K562 (cell line): ENCODE measurements at regions not wholly inside any gene's neighbourhood (a gene's known extent, or its start where the extent isn't known, plus 50 kb on each side); places are given as distances from the start of the nearest gene placed in this dataset.

Experiments
- ARID4B ChIP-seq: sonication (generic); formaldehyde crosslinking; IDR thresholded peaks from 2 replicates; pipeline ENCODE4 v1.8.0; 2022; ENCODE audit warnings: mild to moderate bottlenecking, missing genetic modification reagents
- BRCA1 ChIP-seq, 2 experiments: fragments of 450-650 bp in 1 of 2; sonication (generic) in 1 of 2; formaldehyde crosslinking in 1 of 2; IDR thresholded peaks; 2 replicates each; pipeline versions ENCODE4 v1.5.0 to v1.6.1; 2017 to 2020; ENCODE audit warnings: mild to moderate bottlenecking in 1 of 2, missing genetic modification reagents in 1 of 2
- CAMTA2 ChIP-seq: fragments of 250-450 bp; sonication (Bioruptor Pico); conservative IDR thresholded peaks from 2 replicates; pipeline ENCODE4 v1.5.1; 2022
- CBFA2T3 ChIP-seq: fragments of 450-650 bp; IDR thresholded peaks from 2 replicates; pipeline ENCODE4 v1.6.1; 2017
- EWSR1 ChIP-seq: fragments of 450-650 bp; IDR thresholded peaks from 2 replicates; pipeline ENCODE4 v1.6.1; 2018; ENCODE audit warnings: borderline replicate concordance, mild to moderate bottlenecking, low read depth, moderate library complexity; ENCODE audit not compliant: partially characterized antibody
- GTF2F1 ChIP-seq: IDR thresholded peaks from 2 replicates; pipeline ENCODE4 v1.6.1; 2011; ENCODE audit warnings: low read depth, low read length, improper control_type of control experiment
- HCFC1 ChIP-seq: IDR thresholded peaks from 2 replicates; pipeline ENCODE4 v1.6.1; 2012; ENCODE audit warnings: low read depth, low read length, improper control_type of control experiment
- HDAC3 ChIP-seq: fragments of 450-650 bp; IDR thresholded peaks from 2 replicates; pipeline ENCODE4 v1.6.1; 2018; ENCODE audit warnings: borderline replicate concordance, mild to moderate bottlenecking, moderate library complexity; ENCODE audit not compliant: partially characterized antibody
- LCOR ChIP-seq: sonication (generic); formaldehyde crosslinking; IDR thresholded peaks from 2 replicates; pipeline ENCODE4 v1.8.0; 2022; ENCODE audit warnings: mild to moderate bottlenecking, missing genetic modification reagents
- NFIC ChIP-seq: fragments of 450-650 bp; IDR thresholded peaks from 2 replicates; pipeline ENCODE4 v1.6.1; 2017; ENCODE audit warnings: mild to moderate bottlenecking, inconsistent platforms
- PHB ChIP-seq: fragments of 250-450 bp; sonication (Bioruptor Pico); IDR thresholded peaks from 2 replicates; pipeline ENCODE4 v1.5.0; 2021
- SMAD3 ChIP-seq: fragments of 450-650 bp; formaldehyde crosslinking; conservative IDR thresholded peaks from 2 replicates; pipeline ENCODE4 v1.4.0; 2020; ENCODE audit warnings: mild to moderate bottlenecking
- SRSF3 ChIP-seq: fragments of 200-400 bp; formaldehyde crosslinking; IDR thresholded peaks from 2 replicates; pipeline ENCODE4 v1.6.1; 2016; ENCODE audit warnings: mild to moderate bottlenecking, low read length, moderate library complexity; ENCODE audit not compliant: insufficient read depth
- ZBTB2 ChIP-seq: fragments of 450-650 bp; IDR thresholded peaks from 2 replicates; pipeline ENCODE4 v1.6.1; 2016; ENCODE audit warnings: antibody characterized with exemption
- ZNF134 ChIP-seq: fragments of 250-450 bp; sonication (Bioruptor Pico); conservative IDR thresholded peaks from 2 replicates; pipeline ENCODE4 v1.4.0; 2020
- ZNF212 ChIP-seq: fragments of 450-650 bp; formaldehyde crosslinking; IDR thresholded peaks from 2 replicates; pipeline ENCODE4 v1.4.0; 2020; ENCODE audit warnings: mild to moderate bottlenecking
- ZNF707 ChIP-seq: fragments of 250-450 bp; sonication (Bioruptor Pico); conservative IDR thresholded peaks from 2 replicates; pipeline ENCODE4 v1.8.0; 2022; ENCODE audit warnings: inconsistent platforms, mild to moderate bottlenecking, moderate library complexity
- TF ChIP-seq, protein P1 (sequence below): fragments of 250-450 bp; sonication (Bioruptor Pico); IDR thresholded peaks from 2 replicates; pipeline ENCODE4 v1.8.0; 2022; ENCODE audit warnings: inconsistent platforms, mild to moderate bottlenecking, moderate library complexity, borderline replicate concordance
- TF ChIP-seq, protein P2 (sequence below): fragments of 450-650 bp; IDR thresholded peaks from 2 replicates; pipeline ENCODE4 v1.7.1; 2018; ENCODE audit warnings: mild to moderate bottlenecking, low read depth; ENCODE audit not compliant: partially characterized antibody

DNA sequence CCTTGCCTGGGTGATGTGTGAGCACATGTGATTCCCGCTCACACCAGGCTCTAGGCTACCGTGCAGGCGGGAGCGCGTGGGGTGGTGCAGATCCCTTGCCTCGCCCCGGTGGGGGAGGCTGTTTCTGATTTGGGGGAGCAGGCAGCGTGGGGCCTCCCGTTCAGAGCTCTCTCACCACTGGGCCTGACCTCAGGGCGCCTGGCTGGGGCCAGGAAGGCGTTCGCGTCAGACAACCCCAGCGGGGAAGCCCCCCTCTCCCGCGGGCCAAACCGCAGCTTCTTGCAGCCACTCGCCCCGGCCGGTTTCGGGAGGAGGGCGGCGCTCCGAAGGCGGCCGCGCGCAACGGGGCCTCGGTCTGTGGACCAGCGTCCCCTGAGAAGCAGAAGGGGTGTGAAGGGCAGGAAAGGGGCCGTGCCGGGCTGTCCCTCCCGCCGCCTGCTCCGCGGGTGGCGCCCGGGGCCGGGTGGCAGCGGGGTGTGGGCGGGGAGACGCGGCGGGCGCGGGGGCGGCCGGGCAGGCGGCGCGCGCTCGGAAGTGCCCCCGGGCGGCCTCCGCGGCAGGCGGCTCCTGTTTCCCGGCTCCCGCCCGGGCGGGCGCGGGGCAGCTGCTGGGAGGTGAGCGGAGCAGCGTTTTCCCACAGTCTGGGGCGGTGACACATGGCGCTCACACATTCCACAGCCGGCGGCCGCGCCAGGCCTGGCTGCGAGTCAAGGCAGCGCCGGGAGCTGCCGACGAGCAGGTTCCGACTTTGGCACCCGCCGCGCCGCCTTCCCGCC, 65.1 kb upstream of the HES1 start (continued):
- TF ChIP-seq ARID4B (CRISPR knock-in tag) (no peak), HCFC1 (no peak), NFIC (no peak), EWSR1 (no peak), CBFA2T3 (peak; percentile 34), ZBTB2 (no peak), PHB (CRISPR knock-in tag) (no peak), GTF2F1 (no peak), HDAC3 (peak; percentile 25), BRCA1 (IDR thresholded peaks at IDR 0.05) (no peak), BRCA1 (CRISPR knock-in tag; IDR thresholded peaks at IDR 0.05) (no peak), ZNF707 (CRISPR knock-in tag) (no peak), ZNF134 (no peak), LCOR (no peak; the same call in 1 of the 2 replicates), CAMTA2 (CRISPR knock-in tag) (0 out of 2 replicates have a peak, but pooled peaks have one; percentile 26), SMAD3 (0 out of 2 replicates have a peak, but pooled peaks have one; percentile 15), SRSF3 (no peak), ZNF212 (CRISPR knock-in tag) (no peak)
- TF ChIP-seq, protein P1, sequence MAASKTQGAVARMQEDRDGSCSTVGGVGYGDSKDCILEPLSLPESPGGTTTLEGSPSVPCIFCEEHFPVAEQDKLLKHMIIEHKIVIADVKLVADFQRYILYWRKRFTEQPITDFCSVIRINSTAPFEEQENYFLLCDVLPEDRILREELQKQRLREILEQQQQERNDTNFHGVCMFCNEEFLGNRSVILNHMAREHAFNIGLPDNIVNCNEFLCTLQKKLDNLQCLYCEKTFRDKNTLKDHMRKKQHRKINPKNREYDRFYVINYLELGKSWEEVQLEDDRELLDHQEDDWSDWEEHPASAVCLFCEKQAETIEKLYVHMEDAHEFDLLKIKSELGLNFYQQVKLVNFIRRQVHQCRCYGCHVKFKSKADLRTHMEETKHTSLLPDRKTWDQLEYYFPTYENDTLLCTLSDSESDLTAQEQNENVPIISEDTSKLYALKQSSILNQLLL (CRISPR knock-in tag) = no peak
- TF ChIP-seq, protein P2, sequence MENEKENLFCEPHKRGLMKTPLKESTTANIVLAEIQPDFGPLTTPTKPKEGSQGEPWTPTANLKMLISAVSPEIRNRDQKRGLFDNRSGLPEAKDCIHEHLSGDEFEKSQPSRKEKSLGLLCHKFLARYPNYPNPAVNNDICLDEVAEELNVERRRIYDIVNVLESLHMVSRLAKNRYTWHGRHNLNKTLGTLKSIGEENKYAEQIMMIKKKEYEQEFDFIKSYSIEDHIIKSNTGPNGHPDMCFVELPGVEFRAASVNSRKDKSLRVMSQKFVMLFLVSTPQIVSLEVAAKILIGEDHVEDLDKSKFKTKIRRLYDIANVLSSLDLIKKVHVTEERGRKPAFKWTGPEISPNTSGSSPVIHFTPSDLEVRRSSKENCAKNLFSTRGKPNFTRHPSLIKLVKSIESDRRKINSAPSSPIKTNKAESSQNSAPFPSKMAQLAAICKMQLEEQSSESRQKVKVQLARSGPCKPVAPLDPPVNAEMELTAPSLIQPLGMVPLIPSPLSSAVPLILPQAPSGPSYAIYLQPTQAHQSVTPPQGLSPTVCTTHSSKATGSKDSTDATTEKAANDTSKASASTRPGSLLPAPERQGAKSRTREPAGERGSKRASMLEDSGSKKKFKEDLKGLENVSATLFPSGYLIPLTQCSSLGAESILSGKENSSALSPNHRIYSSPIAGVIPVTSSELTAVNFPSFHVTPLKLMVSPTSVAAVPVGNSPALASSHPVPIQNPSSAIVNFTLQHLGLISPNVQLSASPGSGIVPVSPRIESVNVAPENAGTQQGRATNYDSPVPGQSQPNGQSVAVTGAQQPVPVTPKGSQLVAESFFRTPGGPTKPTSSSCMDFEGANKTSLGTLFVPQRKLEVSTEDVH = no peak
